ENCODE measurements at regions not wholly inside any gene's neighbourhood (a gene's known extent, or its start where the extent isn't known, plus 50 kb on each side); places are given as distances from the start of the nearest gene placed in this dataset.
"Not testable (repeated sequence)": the region's sequence is repeated elsewhere in the genome, so short reads cannot be mapped to it uniquely, and the experiment has no call there.

DNA sequence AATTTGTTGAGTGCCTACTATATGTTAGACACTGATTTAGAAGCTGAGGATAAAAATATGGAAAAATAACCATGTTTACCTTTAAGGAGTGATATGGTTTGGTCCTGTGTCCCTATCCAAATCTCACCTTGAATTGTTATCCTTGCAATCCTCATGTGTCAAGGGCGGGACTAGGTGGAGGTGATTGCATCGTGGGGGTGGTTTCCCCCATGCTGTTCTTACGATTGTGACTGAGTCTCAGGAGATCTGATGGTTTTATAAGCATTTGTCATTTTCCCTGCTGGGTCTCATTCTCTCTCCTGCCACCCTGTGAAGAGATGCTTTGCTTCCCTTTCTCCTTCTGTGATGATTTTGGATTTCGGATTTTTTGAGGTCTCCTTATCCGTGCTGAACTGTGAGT is 876.4 kb downstream of the DTWD2 start:
- no peaks in the 10 kb centered on the region for H3K27me3 ChIP-seq (ENCODE audit: low read depth, low read length)
- H3K9me3 ChIP-seq (ENCODE audit: insufficient read depth, low read length): no peaks in the 10 kb centered on the region
- no peak overlapping the region for H3K4me3 ChIP-seq (ENCODE audit: low read length)
- no peaks in the 10 kb centered on the region for H3K79me2 ChIP-seq (ENCODE audit: low read length)
- no peak overlapping the region for H3K9ac ChIP-seq (ENCODE audit: low read length)
- no peak overlapping the region for H3K4me2 ChIP-seq (ENCODE audit: low read length)
- H3K4me1 ChIP-seq (ENCODE audit: low read length): no peaks in the 10 kb centered on the region
- no peak for TF ChIP-seq CTCF (IDR thresholded peaks at IDR 0.05; ENCODE audit: low read depth, low read length)
- no peak for TF ChIP-seq EZH2phosphoT487 (IDR thresholded peaks at IDR 0.05; ENCODE audit: low read depth)
- H2AFZ ChIP-seq (ENCODE audit: low read depth, low read length): no peak overlapping the region
- H4K20me1 ChIP-seq (ENCODE audit: insufficient read depth, low read length): no peaks in the 10 kb centered on the region
- no peak overlapping the region for H3K27ac ChIP-seq (ENCODE audit: low read length)
- H3K36me3 ChIP-seq (replicated peaks; ENCODE audit: low read depth, low read length): no peaks in the 10 kb centered on the region

- not testable (repeated sequence) for H3K9ac ChIP-seq (ENCODE audit: low read length); H3K4me3 ChIP-seq (ENCODE audit: low read length); H3K9me3 ChIP-seq (ENCODE audit: insufficient read depth, low read length); H2AFZ ChIP-seq (ENCODE audit: low read depth, low read length); H3K36me3 ChIP-seq (replicated peaks; ENCODE audit: low read depth, low read length); H4K20me1 ChIP-seq (ENCODE audit: insufficient read depth, low read length); H3K4me1 ChIP-seq (ENCODE audit: low read length); H3K4me2 ChIP-seq (ENCODE audit: low read length); H3K27me3 ChIP-seq (ENCODE audit: low read depth, low read length); H3K79me2 ChIP-seq (ENCODE audit: low read length); H3K27ac ChIP-seq (ENCODE audit: low read length)
Measured at GRCh38 chr5:118107246-118107645, 881.1 kb downstream of the DTWD2 start.

GRCh38 chr5:118098716-118099115 is 889.6 kb downstream of the DTWD2 start:
- Histone ChIP-seq H3K9ac (ENCODE audit: low read length) (no peak overlapping the region), H3K9me3 (ENCODE audit: insufficient read depth, low read length) (no peaks in the 10 kb centered on the region), H3K4me3 (ENCODE audit: low read length) (no peak overlapping the region), H3K4me2 (ENCODE audit: low read length) (no peak overlapping the region), H3K27ac (ENCODE audit: low read length) (no peak overlapping the region), H3K4me1 (ENCODE audit: low read length) (no peaks in the 10 kb centered on the region), H3K27me3 (ENCODE audit: low read depth, low read length) (no peaks in the 10 kb centered on the region), H2AFZ (ENCODE audit: low read depth, low read length) (no peak overlapping the region), H3K36me3 (replicated peaks; ENCODE audit: low read depth, low read length) (no peaks in the 10 kb centered on the region), H3K79me2 (ENCODE audit: low read length) (no peaks in the 10 kb centered on the region), H4K20me1 (ENCODE audit: insufficient read depth, low read length) (no peaks in the 10 kb centered on the region)
- TF ChIP-seq CTCF (IDR thresholded peaks at IDR 0.05; ENCODE audit: low read depth, low read length) (no peak), EZH2phosphoT487 (IDR thresholded peaks at IDR 0.05; ENCODE audit: low read depth) (no peak)

GRCh38 chr5:118095115-118095514 is 893.2 kb downstream of the DTWD2 start:
- Histone ChIP-seq H3K27ac (ENCODE audit: low read length) (no peak overlapping the region), H3K27me3 (ENCODE audit: low read depth, low read length) (no peaks in the 10 kb centered on the region), H3K4me2 (ENCODE audit: low read length) (no peak overlapping the region), H3K9ac (ENCODE audit: low read length) (no peak overlapping the region), H3K79me2 (ENCODE audit: low read length) (no peaks in the 10 kb centered on the region), H4K20me1 (ENCODE audit: insufficient read depth, low read length) (no peaks in the 10 kb centered on the region), H3K4me3 (ENCODE audit: low read length) (no peak overlapping the region), H3K36me3 (replicated peaks; ENCODE audit: low read depth, low read length) (no peaks in the 10 kb centered on the region), H3K4me1 (ENCODE audit: low read length) (no peaks in the 10 kb centered on the region), H3K9me3 (ENCODE audit: insufficient read depth, low read length) (no peaks in the 10 kb centered on the region), H2AFZ (ENCODE audit: low read depth, low read length) (no peak overlapping the region)
- no peak for TF ChIP-seq EZH2phosphoT487 (IDR thresholded peaks at IDR 0.05; ENCODE audit: low read depth)

DNA sequence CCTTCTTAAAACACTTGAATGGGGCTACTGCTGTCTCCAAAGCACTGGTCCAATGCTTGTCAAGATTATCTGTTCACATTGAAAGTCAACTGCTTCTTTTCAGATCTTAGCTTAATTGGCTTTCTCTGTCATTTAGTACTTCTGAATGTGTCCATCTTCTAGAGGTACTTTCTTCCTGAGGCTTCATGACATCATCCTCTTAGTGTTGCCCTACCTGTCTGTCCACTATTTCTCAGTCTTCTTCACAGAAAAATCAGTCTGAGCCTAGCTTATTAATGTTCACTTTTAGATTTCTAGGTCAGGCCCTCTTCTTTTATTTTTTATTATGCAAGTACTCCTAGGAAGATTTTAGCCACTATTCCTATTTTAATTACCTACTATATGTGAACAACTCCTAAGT is 899.9 kb downstream of the DTWD2 start:
- Histone ChIP-seq H3K27me3 (ENCODE audit: low read depth, low read length) (no peaks in the 10 kb centered on the region), H3K9me3 (ENCODE audit: insufficient read depth, low read length) (no peaks in the 10 kb centered on the region), H3K27ac (ENCODE audit: low read length) (no peak overlapping the region), H3K36me3 (replicated peaks; ENCODE audit: low read depth, low read length) (no peaks in the 10 kb centered on the region), H3K79me2 (ENCODE audit: low read length) (no peaks in the 10 kb centered on the region), H4K20me1 (ENCODE audit: insufficient read depth, low read length) (no peaks in the 10 kb centered on the region), H3K4me3 (ENCODE audit: low read length) (no peak overlapping the region), H2AFZ (ENCODE audit: low read depth, low read length) (no peak overlapping the region), H3K4me2 (ENCODE audit: low read length) (no peak overlapping the region), H3K9ac (ENCODE audit: low read length) (no peak overlapping the region), H3K4me1 (ENCODE audit: low read length) (no peaks in the 10 kb centered on the region)
- TF ChIP-seq EZH2phosphoT487 (IDR thresholded peaks at IDR 0.05; ENCODE audit: low read depth) (no peak), CTCF (IDR thresholded peaks at IDR 0.05; ENCODE audit: low read depth, low read length) (no peak)

All from OCI-LY3 (cell line).